OCI-LY3 (cell line): ENCODE measurements at regions not wholly inside any gene's neighbourhood (a gene's known extent, or its start where the extent isn't known, plus 50 kb on each side); places are given as distances from the start of the nearest gene placed in this dataset.

ENCODE experiments used
- EZH2phosphoT487 ChIP-seq: fragments of 200-600 bp; shearing (Covaris generic); IDR thresholded peaks from 2 replicates; pipeline ENCODE4 v1.6.1; 2018; ENCODE audit warnings: antibody characterized with exemption, mixed run types, low read depth
- TF ChIP-seq, protein P1 (sequence below): fragments of 200-600, 300-600 bp; sonication (generic); IDR thresholded peaks from 2 replicates; pipeline ENCODE4 v1.5.1; 2014; ENCODE audit warnings: antibody characterized with exemption, low read length, low read depth

DNA sequence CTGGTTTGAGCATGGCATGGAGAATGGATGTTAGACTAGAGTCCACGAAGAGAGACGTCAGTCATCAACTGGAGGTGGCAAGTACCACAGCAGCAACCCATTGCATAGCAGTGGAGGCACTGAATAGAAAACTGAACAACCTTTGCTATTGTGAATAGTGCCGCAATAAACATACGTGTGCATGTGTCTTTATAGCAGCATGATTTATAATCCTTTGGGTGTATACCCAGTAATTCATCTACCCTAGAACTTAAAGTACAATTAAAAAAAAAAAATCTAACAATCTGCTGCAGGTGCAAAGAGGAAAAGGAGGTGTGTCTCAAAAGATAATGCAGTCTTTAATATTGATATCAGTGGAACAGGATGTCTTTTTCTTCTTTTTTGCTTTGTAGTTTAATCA lies 443.4 kb upstream of the ISX start:
- TF ChIP-seq, protein P1, sequence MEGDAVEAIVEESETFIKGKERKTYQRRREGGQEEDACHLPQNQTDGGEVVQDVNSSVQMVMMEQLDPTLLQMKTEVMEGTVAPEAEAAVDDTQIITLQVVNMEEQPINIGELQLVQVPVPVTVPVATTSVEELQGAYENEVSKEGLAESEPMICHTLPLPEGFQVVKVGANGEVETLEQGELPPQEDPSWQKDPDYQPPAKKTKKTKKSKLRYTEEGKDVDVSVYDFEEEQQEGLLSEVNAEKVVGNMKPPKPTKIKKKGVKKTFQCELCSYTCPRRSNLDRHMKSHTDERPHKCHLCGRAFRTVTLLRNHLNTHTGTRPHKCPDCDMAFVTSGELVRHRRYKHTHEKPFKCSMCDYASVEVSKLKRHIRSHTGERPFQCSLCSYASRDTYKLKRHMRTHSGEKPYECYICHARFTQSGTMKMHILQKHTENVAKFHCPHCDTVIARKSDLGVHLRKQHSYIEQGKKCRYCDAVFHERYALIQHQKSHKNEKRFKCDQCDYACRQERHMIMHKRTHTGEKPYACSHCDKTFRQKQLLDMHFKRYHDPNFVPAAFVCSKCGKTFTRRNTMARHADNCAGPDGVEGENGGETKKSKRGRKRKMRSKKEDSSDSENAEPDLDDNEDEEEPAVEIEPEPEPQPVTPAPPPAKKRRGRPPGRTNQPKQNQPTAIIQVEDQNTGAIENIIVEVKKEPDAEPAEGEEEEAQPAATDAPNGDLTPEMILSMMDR = no peak
- TF ChIP-seq EZH2phosphoT487 = no peak
